ENCODE measurements at regions not wholly inside any gene's neighbourhood (a gene's known extent, or its start where the extent isn't known, plus 50 kb on each side); places are given as distances from the start of the nearest gene placed in this dataset.

DNA sequence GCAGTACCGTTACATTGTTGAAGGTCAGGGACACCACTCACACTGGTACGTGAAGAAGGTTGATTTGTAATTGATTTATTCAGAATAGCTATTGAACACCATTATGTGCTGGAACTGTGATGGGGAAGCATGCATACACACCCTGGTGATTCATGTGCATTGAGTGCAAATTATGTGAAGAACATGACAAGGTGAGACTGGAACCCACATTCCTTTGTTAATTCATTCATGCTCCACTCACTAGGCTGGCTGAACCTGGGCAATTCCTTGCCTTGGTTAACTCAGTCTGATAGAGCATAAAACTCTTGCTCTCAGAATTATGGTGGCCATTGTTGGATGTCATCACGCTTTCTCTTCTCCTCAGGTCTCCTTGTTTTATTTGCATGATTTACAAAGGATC, 67.3 kb upstream of the TPK1 start:
- H3K4me2 ChIP-seq (ENCODE audit: low read length) = no peak overlapping the region
- CTCF ChIA-PET = no interaction called here
- no TSS peak for BruUV-seq (replicated peaks)

More for the DNA sequence above, 67.3 kb upstream of the TPK1 start:
- Histone ChIP-seq H4K20me1 (ENCODE audit: insufficient read depth) (no peaks in the 10 kb centered on the region), H3K27ac (ENCODE audit: low read depth, low read length) (no peak overlapping the region), H3K9me3 (ENCODE audit: control insufficient read depth in 1 of 2, insufficient read depth in 1 of 2, low read depth in 1 of 2, low read length in 2 of 2) (no peaks in the 10 kb centered on the region), H3K36me3 (ENCODE audit: control insufficient read depth in 1 of 2, insufficient read depth in 2 of 2, low read length in 2 of 2) (no peaks in the 10 kb centered on the region), H3K4me3 (replicated peaks in 1 of 2; ENCODE audit: low read depth in 1 of 2, low read length in 2 of 2) (no peak overlapping the region), H3K79me2 (ENCODE audit: insufficient read depth, low read length) (no peaks in the 10 kb centered on the region), H3K9me2 (ENCODE audit: insufficient read depth) (no peaks in the 10 kb centered on the region), H3K27me3 (ENCODE audit: insufficient read depth, low read length) (peaks cover 9% of the 10 kb centered on the region; the same call in 1 of the 2 replicates), H2AFZ (ENCODE audit: low read depth, low read length, poor library complexity, severe bottlenecking) (no peak overlapping the region), H3K9ac (ENCODE audit: low read length) (no peak overlapping the region), H3K4me1 (ENCODE audit: control insufficient read depth in 1 of 2, insufficient read depth in 2 of 2, low read length in 2 of 2) (no peaks in the 10 kb centered on the region)
- POLR2A ChIA-PET = no interaction called here
- RAD21 ChIA-PET (ENCODE audit: low non-redundant PET in 1 of 2, low total read pairs in 2 of 2, uncharacterized antibody in 2 of 2, unreplicated experiment in 2 of 2) = no interaction called here
- no peak for ATAC-seq
- TF ChIP-seq SP1 (IDR thresholded peaks at IDR 0.05; ENCODE audit: low read depth) (no peak), EGR1 (IDR thresholded peaks at IDR 0.05; ENCODE audit: low read depth) (no peak), POLR2AphosphoS5 (IDR thresholded peaks at IDR 0.05; ENCODE audit: low read depth, low read length) (no peak), EZH2 (IDR thresholded peaks at IDR 0.05) (no peak), REST (IDR thresholded peaks at IDR 0.05; ENCODE audit: low read depth) (no peak), POLR2A (IDR thresholded peaks at IDR 0.05; ENCODE audit: borderline replicate concordance, extremely low read depth, insufficient read depth, insufficient read length) (no peak), ELF1 (IDR thresholded peaks at IDR 0.05; ENCODE audit: borderline replicate concordance, low read depth) (no peak), ZBTB33 (IDR thresholded peaks at IDR 0.05; ENCODE audit: extremely low read depth, insufficient replicate concordance, low read length) (no peak), EZH2phosphoT487 (IDR thresholded peaks at IDR 0.05; ENCODE audit: borderline replicate concordance) (no peak), SIN3A (IDR thresholded peaks at IDR 0.05; ENCODE audit: low read depth) (no peak), CBX3 (IDR thresholded peaks at IDR 0.05; ENCODE audit: low read depth) (no peak)
- TF ChIP-seq, protein P1, sequence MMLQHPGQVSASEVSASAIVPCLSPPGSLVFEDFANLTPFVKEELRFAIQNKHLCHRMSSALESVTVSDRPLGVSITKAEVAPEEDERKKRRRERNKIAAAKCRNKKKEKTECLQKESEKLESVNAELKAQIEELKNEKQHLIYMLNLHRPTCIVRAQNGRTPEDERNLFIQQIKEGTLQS (IDR thresholded peaks at IDR 0.05) = no peak
- TF ChIP-seq, protein P2, sequence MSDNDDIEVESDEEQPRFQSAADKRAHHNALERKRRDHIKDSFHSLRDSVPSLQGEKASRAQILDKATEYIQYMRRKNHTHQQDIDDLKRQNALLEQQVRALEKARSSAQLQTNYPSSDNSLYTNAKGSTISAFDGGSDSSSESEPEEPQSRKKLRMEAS (IDR thresholded peaks at IDR 0.05) = no peak
- no peak for DNase-seq (ENCODE audit: low read depth, low spot score)
- intact Hi-C loops (cut with micrococcal nuclease) = no loop called here

Measured in HCT116 (cell line).